GM18502 (cell line): ENCODE measurements at regions not wholly inside any gene's neighbourhood (a gene's known extent, or its start where the extent isn't known, plus 50 kb on each side); places are given as distances from the start of the nearest gene placed in this dataset.

ENCODE experiments used
- ATAC-seq: cut with Tn5 transposase; IDR thresholded peaks from one replicate; pipeline ENCODE4 v1.9.1; 2021; ENCODE audit warnings: mild to moderate bottlenecking; ENCODE audit not compliant: unreplicated experiment, poor library complexity

- no peak for ATAC-seq
Observed at GRCh38 chr2:226256237-226256636, 543.4 kb downstream of the IRS1 start.

- no peak for ATAC-seq
Observed at GRCh38 chr2:226251661-226252060, 548.0 kb downstream of the IRS1 start.

GRCh38 chr2:226247289-226248275 is 552.0 kb downstream of the IRS1 start:
- no peak for ATAC-seq

GRCh38 chr2:226234187-226234586 is 565.4 kb downstream of the IRS1 start:
- ATAC-seq = no peak

- no peak for ATAC-seq
Observed at GRCh38 chr2:226233388-226233787, 566.2 kb downstream of the IRS1 start.

- no peak for ATAC-seq
Observed at GRCh38 chr2:226228080-226228479, 571.5 kb downstream of the IRS1 start.

- ATAC-seq = no peak
Observed at GRCh38 chr2:226227341-226227740, 572.3 kb downstream of the IRS1 start.

GRCh38 chr2:226223704-226224103 is 575.9 kb downstream of the IRS1 start:
- no peak for ATAC-seq

GRCh38 chr2:226220511-226220910 is 579.1 kb downstream of the IRS1 start:
- no peak for ATAC-seq

- no peak for ATAC-seq
Observed at GRCh38 chr2:226217191-226217590, 582.4 kb downstream of the IRS1 start.

- no peak for ATAC-seq
Observed at GRCh38 chr2:226216575-226216974, 583.0 kb downstream of the IRS1 start.

GRCh38 chr2:226215902-226216503 is 583.6 kb downstream of the IRS1 start:
- peak; percentile 95 for ATAC-seq

- no peak for ATAC-seq
Observed at GRCh38 chr2:226213717-226214116, 585.9 kb downstream of the IRS1 start.

- ATAC-seq = no peak
Observed at GRCh38 chr2:226211439-226211838, 588.2 kb downstream of the IRS1 start.

GRCh38 chr2:226208726-226209125 is 590.9 kb downstream of the IRS1 start:
- no peak for ATAC-seq

- ATAC-seq = no peak
Observed at GRCh38 chr2:226207671-226208070, 591.9 kb downstream of the IRS1 start.

GRCh38 chr2:226199555-226199954 is 600.1 kb downstream of the IRS1 start:
- ATAC-seq = no peak

GRCh38 chr2:226198956-226199355 is 600.7 kb downstream of the IRS1 start:
- ATAC-seq = no peak

GRCh38 chr2:226190479-226191252 is 609.0 kb downstream of the IRS1 start:
- no peak for ATAC-seq

GRCh38 chr2:226189061-226189460 is 610.6 kb downstream of the IRS1 start:
- no peak for ATAC-seq

GRCh38 chr2:226187616-226188015 is 612.0 kb downstream of the IRS1 start:
- no peak for ATAC-seq
